ENCODE measurements at regions not wholly inside any gene's neighbourhood (a gene's known extent, or its start where the extent isn't known, plus 50 kb on each side); places are given as distances from the start of the nearest gene placed in this dataset.
"Not testable (repeated sequence)": the region's sequence is repeated elsewhere in the genome, so short reads cannot be mapped to it uniquely, and the experiment has no call there.

- not testable (repeated sequence) for TF ChIP-seq BCL11A (tag by site-specific recombination; IDR thresholded peaks at IDR 0.05; ENCODE audit: low read depth); ZNF449 (tag by site-specific recombination; IDR thresholded peaks at IDR 0.05); ZNF529 (tag by site-specific recombination; IDR thresholded peaks at IDR 0.05; ENCODE audit: insufficient replicate concordance); ZNF555 (tag by site-specific recombination; conservative IDR thresholded peaks at IDR 0.05); BCL11B (tag by site-specific recombination; IDR thresholded peaks at IDR 0.05; ENCODE audit: low read depth); CTCF (tag by site-specific recombination; IDR thresholded peaks at IDR 0.05); ZNF114 (tag by site-specific recombination; IDR thresholded peaks at IDR 0.05); ZNF530 (tag by site-specific recombination; IDR thresholded peaks at IDR 0.05; ENCODE audit: low read depth); GLI4 (tag by site-specific recombination; IDR thresholded peaks at IDR 0.05); WT1 (tag by site-specific recombination; IDR thresholded peaks at IDR 0.05)
- TF ChIP-seq, protein P1, sequence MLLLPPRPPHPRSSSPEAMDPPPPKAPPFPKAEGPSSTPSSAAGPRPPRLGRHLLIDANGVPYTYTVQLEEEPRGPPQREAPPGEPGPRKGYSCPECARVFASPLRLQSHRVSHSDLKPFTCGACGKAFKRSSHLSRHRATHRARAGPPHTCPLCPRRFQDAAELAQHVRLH (tag by site-specific recombination; IDR thresholded peaks at IDR 0.05): not testable (repeated sequence)
Measured at GRCh38 chr16:18146601-18147142, 189.9 kb downstream of the NPIPA8 start.
